GM18511 (cell line): ENCODE measurements at regions not wholly inside any gene's neighbourhood (a gene's known extent, or its start where the extent isn't known, plus 50 kb on each side); places are given as distances from the start of the nearest gene placed in this dataset.
A peak's percentile ranks its signal among the peaks of the same experiment; 100 is the strongest.
"Not testable (repeated sequence)": the region's sequence is repeated elsewhere in the genome, so short reads cannot be mapped to it uniquely, and the experiment has no call there.

Source experiments
- ATAC-seq: cut with Tn5 transposase; IDR thresholded peaks from one replicate; pipeline ENCODE4 v1.9.1; 2021; ENCODE audit warnings: mild to moderate bottlenecking, moderate library complexity; ENCODE audit not compliant: unreplicated experiment

- ATAC-seq = no peak
Observed at GRCh38 chr1:212495766-212496494, 63.2 kb downstream of the NENF start.

DNA sequence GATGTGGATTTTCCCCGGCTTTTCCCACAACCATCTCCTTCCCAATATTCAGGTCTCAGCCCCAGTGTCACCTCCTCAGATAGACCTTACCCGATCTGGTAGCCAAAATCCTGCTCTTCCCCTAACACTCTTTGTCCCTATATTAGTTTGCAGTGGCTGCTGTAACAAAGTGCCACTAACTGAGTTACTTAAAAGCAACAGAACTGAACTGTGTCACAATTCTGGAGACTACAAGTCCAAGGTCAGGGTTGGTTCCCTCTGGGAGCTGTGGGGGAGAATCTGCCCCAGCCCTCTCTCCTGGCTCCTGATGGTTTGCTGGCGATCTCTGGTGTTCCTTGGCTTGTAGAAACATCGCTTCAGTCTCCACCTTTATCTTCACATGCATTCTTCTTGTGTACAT, 64.0 kb downstream of the NENF start:
- no peak for ATAC-seq

- no peak for ATAC-seq
Observed at GRCh38 chr1:212497553-212497952, 64.8 kb downstream of the NENF start.

DNA sequence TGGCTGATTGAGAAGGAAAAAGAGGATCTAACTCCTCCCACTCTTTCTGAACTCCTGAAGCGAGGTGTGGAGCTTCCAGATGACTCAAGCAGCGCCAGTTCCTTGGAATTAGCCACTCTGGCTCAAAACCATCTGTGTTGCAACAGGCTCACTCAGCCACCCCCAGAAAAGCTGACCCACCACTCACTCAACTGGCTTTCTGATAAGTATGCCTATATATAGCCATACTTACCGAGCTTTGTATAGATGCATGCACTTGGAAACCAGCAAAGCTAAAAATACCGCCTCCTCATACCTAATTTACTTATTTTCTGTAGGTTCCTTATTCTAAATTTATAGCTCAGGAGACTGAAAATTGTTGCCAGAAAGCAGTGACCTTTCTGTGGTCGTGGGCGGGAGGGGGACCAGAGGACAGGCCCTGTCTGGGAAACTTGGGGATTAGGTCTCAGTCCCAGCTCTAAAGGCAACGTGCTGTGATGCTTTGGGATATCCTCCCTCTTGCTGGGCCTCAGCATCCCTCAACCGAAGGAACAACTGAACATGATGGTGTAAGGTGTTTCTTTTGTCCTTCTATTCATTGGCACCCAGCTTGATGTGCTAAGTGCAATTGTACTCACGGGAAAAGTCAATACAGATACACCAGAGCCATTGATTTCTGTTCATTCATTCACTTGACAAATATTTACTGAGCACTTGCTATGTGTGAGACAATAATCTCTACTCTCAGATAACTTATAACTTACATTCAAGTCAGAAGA, 65.7 kb downstream of the NENF start:
- no peak for ATAC-seq

DNA sequence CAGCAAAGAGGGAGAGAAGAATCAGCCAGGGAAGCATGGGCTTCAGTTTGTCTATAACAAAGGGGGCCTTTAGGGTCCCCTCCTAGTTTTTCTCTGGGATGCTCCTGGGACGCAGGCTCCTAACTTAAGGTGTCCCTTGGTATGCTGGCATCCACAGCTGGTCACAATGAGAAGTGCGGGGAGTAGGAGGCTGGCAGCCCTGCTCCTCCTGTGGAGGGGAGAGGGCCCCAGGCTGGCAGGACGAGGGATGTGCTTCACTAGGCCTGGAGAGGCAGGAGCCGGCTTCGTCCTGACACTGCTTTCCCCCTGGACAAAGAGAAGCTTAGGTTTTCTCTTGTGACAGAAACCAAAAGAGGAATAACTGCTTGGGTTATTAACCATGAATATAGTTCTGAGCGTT, 67.6 kb downstream of the NENF start:
- no peak for ATAC-seq

GRCh38 chr1:212500983-212501382, 68.3 kb downstream of the NENF start:
- ATAC-seq = no peak

DNA sequence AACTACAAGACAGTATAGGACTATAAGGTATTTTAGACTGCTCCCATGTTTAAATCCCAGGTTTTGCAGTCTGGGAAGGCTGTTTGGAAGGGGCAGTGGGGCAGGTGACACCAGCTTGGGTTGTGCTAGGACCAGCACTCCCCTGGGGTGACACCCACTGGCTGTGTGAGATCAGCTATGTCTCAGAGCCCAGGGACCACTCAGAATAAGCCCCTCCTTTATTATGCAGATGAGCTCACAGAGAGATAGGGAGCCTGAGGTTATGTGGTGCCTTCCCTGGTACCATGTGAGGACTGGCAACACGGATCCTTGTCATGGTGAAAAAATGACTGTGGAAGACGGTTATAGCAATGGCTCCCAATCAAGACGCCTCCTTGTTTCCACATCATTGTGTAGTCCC, 71.0 kb downstream of the NENF start:
- peak; percentile 36 for ATAC-seq

DNA sequence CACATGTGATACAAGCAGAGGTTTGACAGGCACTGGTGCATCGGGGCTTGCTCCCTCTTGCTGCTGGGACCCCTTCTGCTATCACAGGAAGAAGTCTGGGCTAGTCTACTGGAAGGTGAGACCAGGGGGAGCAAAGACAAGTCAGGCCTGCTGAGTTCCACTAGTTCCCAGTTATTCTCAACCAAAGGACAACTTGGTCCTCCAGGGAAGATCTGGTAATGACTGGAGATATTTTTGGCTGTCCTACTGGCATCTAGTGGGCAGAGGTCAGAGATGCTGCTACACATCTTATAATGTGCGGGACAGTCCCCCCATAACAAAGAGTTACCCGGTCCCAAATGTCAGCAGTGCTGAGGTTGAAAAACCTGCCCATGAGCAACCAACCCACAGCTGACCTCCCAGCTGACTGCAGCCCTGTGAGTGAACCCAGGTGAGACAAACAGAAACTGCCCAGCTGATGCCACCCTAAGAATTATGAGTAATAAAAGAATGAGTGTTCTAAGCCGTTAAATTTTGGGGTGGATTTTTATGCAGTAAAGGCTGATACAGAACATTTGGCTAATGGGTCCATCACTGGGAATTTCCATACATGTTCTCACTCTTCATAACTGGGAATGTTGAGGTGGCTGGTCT, 71.6 kb downstream of the NENF start:
- ATAC-seq = peak; percentile 76

DNA sequence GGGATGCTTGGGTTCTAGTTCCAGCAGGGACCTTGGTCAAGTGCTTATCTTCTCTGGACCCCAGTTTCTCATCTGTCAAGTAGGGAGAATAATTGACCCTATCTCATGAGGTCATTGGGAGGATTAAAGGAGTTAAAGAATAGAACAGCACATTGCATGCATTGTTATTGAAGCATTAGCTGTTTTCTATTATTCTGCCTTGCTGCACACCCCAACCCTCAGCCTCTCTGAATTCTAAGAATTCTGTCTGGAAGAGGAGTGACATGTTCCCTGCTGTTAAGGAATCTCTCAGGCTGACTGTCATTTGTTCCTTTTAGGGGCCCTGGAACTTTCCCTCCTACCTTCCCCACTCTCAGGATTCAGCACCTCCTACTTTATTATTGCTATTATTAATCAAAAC, 73.9 kb downstream of the NENF start:
- ATAC-seq = no peak

DNA sequence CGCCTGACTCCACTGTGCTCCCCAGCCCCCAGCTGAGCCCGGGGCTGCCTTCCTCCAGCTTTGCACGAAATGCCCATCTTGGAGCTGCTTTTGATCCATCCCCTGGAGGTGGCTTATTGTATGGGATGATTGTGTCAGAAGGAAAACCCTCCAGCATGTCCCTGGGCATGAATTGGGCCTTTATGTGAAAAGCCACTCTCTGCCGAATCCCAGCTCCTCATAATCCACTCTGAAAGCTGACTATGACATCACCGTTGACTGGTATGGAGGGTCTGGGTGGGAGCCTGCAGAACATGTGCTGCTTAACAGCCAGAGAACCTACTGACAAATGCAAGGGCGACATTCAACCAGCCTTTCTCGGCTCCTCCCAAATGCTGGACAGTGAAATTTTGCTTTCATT, 74.6 kb downstream of the NENF start:
- ATAC-seq = no peak

DNA sequence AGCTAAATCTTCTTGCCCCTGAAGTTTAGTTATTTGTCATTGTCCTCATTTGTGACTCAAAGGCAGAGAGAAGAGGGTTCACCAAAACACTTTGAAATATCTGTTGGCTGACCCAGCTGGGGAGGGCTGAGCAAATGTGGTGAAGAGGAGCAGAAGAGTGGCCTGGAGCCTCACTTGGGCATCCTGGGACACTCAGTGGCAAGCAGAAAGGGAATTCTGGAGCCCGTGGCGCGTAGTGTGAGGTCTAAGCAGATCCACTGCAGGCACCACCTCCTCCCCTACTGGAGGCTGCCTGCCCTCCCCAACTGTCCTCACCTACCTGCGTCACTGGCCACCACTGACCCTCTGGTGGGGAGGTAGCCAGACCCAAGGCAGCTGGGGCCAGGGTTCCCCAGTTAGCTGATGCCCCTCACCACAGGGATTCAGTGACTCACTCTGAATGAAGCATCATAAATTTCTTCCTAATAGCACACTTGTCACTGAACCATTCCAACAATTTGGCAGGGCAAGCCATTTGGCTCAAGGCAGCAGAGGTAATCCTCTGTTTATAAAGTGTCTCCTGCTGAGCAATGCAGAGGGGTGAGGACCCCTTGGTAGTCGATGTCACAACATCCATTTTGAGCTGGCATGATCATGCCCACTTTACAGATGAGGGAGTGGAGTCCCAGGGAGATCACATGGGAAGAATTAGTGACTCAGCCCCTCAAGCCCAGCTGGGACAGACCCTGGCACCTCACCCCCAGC, 80.3 kb downstream of the NENF start:
- no peak for ATAC-seq

DNA sequence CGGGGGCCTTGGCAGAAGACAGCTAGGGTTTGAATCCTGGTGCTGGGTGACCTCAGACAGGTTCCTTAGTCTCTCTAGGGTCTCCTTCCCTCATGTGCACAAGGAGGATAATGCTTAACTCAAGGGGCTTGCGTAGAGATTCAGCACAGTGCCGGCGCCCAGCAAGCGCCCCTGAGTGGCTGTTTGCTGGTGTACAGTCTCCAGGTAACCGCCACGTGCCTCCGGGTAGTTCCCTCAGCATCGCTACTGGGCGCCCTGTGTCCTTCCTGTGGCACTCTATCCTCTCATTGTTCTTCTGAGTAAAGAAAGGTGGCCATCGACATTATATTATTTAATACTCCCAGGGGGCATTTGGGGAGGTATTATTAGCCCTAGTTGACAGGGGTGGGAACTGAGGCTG, 80.9 kb downstream of the NENF start:
- no peak for ATAC-seq

GRCh38 chr1:212514056-212514614, 81.4 kb downstream of the NENF start:
- ATAC-seq = no peak

- ATAC-seq = no peak
Observed at GRCh38 chr1:212514782-212515181, 82.1 kb downstream of the NENF start.

DNA sequence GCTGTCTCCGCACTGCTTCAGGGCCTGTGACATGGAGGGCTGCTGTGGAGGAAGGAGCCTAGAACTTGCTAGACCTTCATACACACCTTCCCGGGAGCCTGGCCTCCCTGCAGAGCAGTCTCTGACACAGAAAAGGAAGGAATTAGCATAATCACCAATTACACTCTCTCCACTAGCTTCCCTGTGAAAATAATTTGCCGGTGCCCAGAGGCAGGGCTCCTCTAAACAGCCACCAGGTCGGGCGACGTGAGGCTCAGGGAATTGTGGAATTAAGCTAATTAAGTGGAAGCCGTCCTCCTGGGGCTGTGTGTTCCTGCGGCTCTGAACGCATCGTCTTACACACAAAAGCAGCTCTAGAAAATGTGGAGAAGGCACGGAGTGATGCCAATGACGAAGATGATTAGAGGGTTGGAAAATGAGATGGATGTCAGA, 82.6 kb downstream of the NENF start:
- no peak for ATAC-seq

DNA sequence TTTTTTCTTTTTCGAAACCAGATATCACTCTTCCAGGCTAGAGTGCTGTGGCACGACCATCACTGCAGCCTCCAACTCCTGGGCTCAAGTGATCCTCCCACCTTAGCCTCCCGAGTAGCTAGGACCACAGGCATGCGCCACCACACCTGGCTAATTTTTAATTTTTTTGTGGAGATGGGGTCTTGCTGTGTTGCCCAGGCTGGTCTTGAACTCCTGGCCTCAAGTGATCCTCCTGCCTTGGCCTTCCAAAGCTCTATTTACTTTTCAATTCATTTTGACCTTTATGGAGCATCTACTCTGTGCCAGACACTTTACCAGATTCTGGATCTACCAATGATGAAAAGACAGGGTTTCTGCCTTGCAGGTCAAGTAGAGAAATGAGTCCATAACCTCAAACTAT, 83.3 kb downstream of the NENF start:
- ATAC-seq = not testable (repeated sequence)

DNA sequence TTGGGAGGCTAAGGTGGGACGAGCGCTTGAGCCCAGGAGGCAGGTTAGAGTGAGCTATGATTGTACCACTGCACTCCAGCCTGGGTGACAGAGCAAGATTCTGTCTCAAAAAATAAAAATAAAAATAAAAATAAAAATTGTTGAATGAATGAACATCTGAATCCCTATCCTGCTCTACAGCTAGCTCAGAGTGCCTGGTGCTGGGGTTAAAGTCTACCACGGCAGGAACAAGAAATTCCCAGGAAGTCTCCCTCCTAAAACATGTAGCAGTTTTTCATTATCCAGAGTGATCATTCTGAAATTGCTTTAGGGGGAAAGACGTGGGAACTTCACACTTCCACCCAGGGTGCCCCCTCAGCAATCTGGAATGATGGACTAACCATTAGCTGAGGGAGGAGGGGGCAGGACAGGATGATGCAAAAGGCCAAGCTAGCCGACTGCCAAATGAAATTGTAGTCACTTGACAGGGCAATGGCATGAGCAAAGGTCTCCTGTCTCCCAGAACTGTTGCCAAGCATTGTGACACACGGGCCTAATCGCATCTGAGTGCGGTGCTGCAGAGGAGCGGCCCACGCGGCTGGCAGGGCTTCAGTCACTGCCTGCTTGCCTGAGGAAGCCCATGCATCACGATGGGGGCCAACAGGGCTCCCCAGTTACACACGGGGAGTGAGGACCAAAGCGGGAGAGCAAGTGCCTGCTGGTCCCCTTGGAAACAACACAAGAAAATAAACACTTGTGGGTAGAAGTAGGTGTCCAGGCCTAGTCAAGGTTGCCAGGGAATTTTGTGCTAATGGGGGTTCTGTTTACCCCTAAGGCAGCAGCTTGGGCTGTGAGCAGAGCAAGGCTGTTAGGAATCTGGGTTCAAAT, 85.7 kb downstream of the NENF start:
- no peak for ATAC-seq

- no peak for ATAC-seq
Observed at GRCh38 chr1:212519131-212519530, 86.4 kb downstream of the NENF start.

DNA sequence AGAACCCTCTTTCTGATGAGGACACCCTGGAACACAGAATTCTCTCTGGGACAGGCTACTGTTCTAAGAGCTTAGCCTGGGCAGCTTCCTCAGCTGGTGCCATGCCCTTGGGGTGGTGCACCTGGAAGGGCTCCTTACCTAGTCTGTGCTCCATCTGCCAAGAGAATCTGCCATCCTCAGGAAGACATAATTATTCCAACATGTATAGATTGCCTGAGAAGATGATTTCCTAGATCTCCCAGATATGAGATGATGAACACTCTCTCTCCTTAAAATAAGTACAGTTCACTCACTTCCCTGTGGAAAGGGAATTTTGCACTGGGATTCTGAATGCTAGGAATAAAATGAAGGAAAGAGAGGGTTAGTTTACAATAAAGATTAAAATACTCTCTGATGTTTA, 87.6 kb downstream of the NENF start:
- no peak for ATAC-seq

GRCh38 chr1:212520746-212521145, 87.8 kb upstream of the ATF3 start:
- no peak for ATAC-seq
